ENCODE measurements at regions not wholly inside any gene's neighbourhood (a gene's known extent, or its start where the extent isn't known, plus 50 kb on each side); places are given as distances from the start of the nearest gene placed in this dataset.

GRCh38 chr15:61403884-61404283 lies 174.8 kb upstream of the RORA start:
- POLR2A ChIA-PET (ENCODE audit: unreplicated experiment), result no interaction called here
- no TSS peak for BruUV-seq (replicated peaks)
- Histone ChIP-seq H3K56ac (ENCODE audit: extremely low read depth, insufficient read depth, low read length) (no peak overlapping the region), H2BK20ac (ENCODE audit: low read depth, low read length) (no peak overlapping the region), H3K9ac (ENCODE audit: low read depth, low read length) (no peak overlapping the region), H2BK5ac (ENCODE audit: low read depth, low read length, poor library complexity, severe bottlenecking) (no peak overlapping the region), H3K9me1 (ENCODE audit: insufficient read depth, low read length) (no peaks in the 10 kb centered on the region), H4K8ac (ENCODE audit: low read depth in 2 of 2, low read length in 2 of 2) (no peak overlapping the region), H2AFZ (replicated peaks; ENCODE audit: low read length, poor library complexity) (no peak overlapping the region), H2BK15ac (ENCODE audit: low read depth, low read length) (no peak overlapping the region), H3K79me1 (ENCODE audit: low read depth in 1 of 2, low read length in 2 of 2) (no peaks in the 10 kb centered on the region), H4K5ac (ENCODE audit: low read depth, low read length) (no peak overlapping the region), H3K4me2 (ENCODE audit: low read depth, low read length) (no peak overlapping the region), H2AK9ac (replicated peaks; ENCODE audit: low read depth, low read length, poor library complexity) (no peak overlapping the region), H3K27me3 (ENCODE audit: control insufficient read depth, insufficient read depth, low read length) (no peaks in the 10 kb centered on the region), H2BK120ac (ENCODE audit: low read depth, low read length) (no peak overlapping the region), H3K14ac (replicated peaks; ENCODE audit: low read depth, low read length) (no peak overlapping the region), H3K9me3 (ENCODE audit: control insufficient read depth, insufficient read depth, low read length) (no peaks in the 10 kb centered on the region), H3K4me3 (ENCODE audit: insufficient read depth, low read depth, low read length) (no peak overlapping the region), H3K4ac (ENCODE audit: low read depth, low read length) (no peak overlapping the region), H3K36me3 (ENCODE audit: control insufficient read depth, insufficient read depth, low read length) (no peaks in the 10 kb centered on the region), H3K18ac (ENCODE audit: low read depth, low read length) (no peak overlapping the region), H3K23ac (ENCODE audit: low read depth, low read length) (no peak overlapping the region), H2AK5ac (ENCODE audit: low read depth, low read length) (no peak overlapping the region), H3K4me1 (ENCODE audit: control insufficient read depth, insufficient read depth, low read length) (no peaks in the 10 kb centered on the region), H4K91ac (ENCODE audit: insufficient read depth, low read depth, low read length) (no peak overlapping the region), H4K20me1 (ENCODE audit: insufficient read depth, low read length) (no peaks in the 10 kb centered on the region), H3K27ac (ENCODE audit: insufficient read depth, low read length) (no peak overlapping the region)
- ATAC-seq (ENCODE audit: low read depth) (no peak), DNase-seq (no peak)
- dilution Hi-C loops (cut with HindIII; ENCODE audit: low sequenced_read_pairs, unreplicated experiment) (no loop called here), in situ Hi-C loops (cut with MboI; ENCODE audit: low sequenced_read_pairs) (no loop called here), intact Hi-C loops (cut with micrococcal nuclease) (no loop called here)
- WGBS, 2 experiments (ENCODE audit: extremely low coverage in 2 of 2, insufficient read length in 1 of 2), result 58% methylated on average over 2 of the region's 6 CpGs; no CpG with 5 or more reads in 1 of the 2 experiments
- TF ChIP-seq RAD21 (IDR thresholded peaks at IDR 0.05; ENCODE audit: low read length) (no peak), SMC3 (IDR thresholded peaks at IDR 0.05; ENCODE audit: low read depth, low read length) (no peak), MAFK (IDR thresholded peaks at IDR 0.05; ENCODE audit: low read depth, low read length) (no peak), BHLHE40 (IDR thresholded peaks at IDR 0.05; ENCODE audit: low read depth, low read length) (no peak), RCOR1 (IDR thresholded peaks at IDR 0.05; ENCODE audit: insufficient replicate concordance, low read length) (no peak), CTCF (conservative IDR thresholded peaks at IDR 0.05; ENCODE audit: low read depth, low read length) (no peak), MAZ (IDR thresholded peaks at IDR 0.05; ENCODE audit: borderline replicate concordance, low read depth, low read length) (no peak), POLR2A (IDR thresholded peaks at IDR 0.05; ENCODE audit: low read depth, low read length) (no peak), CEBPB (IDR thresholded peaks at IDR 0.05; ENCODE audit: low read depth, low read length) (no peak), MXI1 (IDR thresholded peaks at IDR 0.05; ENCODE audit: borderline replicate concordance, low read depth, low read length) (no peak), USF2 (IDR thresholded peaks at IDR 0.05; ENCODE audit: low read depth, low read length) (no peak), CHD1 (IDR thresholded peaks at IDR 0.05; ENCODE audit: low read depth, low read length) (no peak), FOS (IDR thresholded peaks at IDR 0.05; ENCODE audit: low read depth, low read length) (no peak), RFX5 (IDR thresholded peaks at IDR 0.05; ENCODE audit: low read depth, low read length) (no peak), ELK1 (IDR thresholded peaks at IDR 0.05; ENCODE audit: borderline replicate concordance, low read depth, low read length) (no peak), NFE2L2 (IDR thresholded peaks at IDR 0.05; ENCODE audit: low read depth, low read length) (no peak)
- CTCF ChIA-PET, result interaction anchor here (0.6 kb wide), 1 partner anchor 56 kb away, joined by 3 read pairs; no protein-coding TSS in a partner anchor
